Small intestine (tissue), 7 donors: ENCODE measurements at regions not wholly inside any gene's neighbourhood (a gene's known extent, or its start where the extent isn't known, plus 50 kb on each side); places are given as distances from the start of the nearest gene placed in this dataset.

ENCODE experiments used
- DNase-seq, 2 donors: peaks; one replicate each; pipeline versions ENCODE4 v3.0.0 to v3.0.0-alpha.2; 2013
- FAIRE-seq: peaks from 2 replicates; lab custom pipeline; 2012; peaks lifted over from hg19 to GRCh38; lab: Jason Lieb, UNC
- H3K27ac ChIP-seq, 3 donors: one replicate each; pipeline ENCODE4 v1.5.1; 2013; ENCODE audit warnings: low read length in 2 of 3, mild to moderate bottlenecking in 2 of 3, control low read depth in 1 of 3, inconsistent platforms in 1 of 3, low read depth in 1 of 3, moderate library complexity in 1 of 3
- H3K27me3 ChIP-seq, 3 donors: one replicate each; pipeline ENCODE4 v1.6.1; 2013; ENCODE audit warnings: low read length in 3 of 3, inconsistent platforms in 1 of 3; ENCODE audit not compliant: control insufficient read depth in 3 of 3, insufficient read depth in 3 of 3
- H3K36me3 ChIP-seq, 3 donors: one replicate each; pipeline ENCODE4 v1.6.1; 2013; ENCODE audit warnings: low read length in 3 of 3, inconsistent platforms in 1 of 3, low read depth in 1 of 3, mild to moderate bottlenecking in 1 of 3, moderate library complexity in 1 of 3; ENCODE audit not compliant: control insufficient read depth in 3 of 3, insufficient read depth in 2 of 3
- H3K4me1 ChIP-seq, 3 donors: one replicate each; pipeline ENCODE4 v1.6.1; 2013; ENCODE audit warnings: low read length in 2 of 3, inconsistent platforms in 1 of 3, low read depth in 1 of 3, mild to moderate bottlenecking in 1 of 3, moderate library complexity in 1 of 3; ENCODE audit not compliant: control insufficient read depth in 3 of 3, insufficient read depth in 2 of 3
- H3K4me3 ChIP-seq, 3 donors: one replicate each; pipeline ENCODE4 v1.5.1; 2013; ENCODE audit warnings: low read length in 3 of 3, control low read depth in 1 of 3, inconsistent platforms in 1 of 3, low read depth in 1 of 3, mild to moderate bottlenecking in 1 of 3, moderate library complexity in 1 of 3
- H3K9me3 ChIP-seq, 2 donors: one replicate each; pipeline ENCODE4 v1.6.1; 2013; ENCODE audit warnings: low read depth in 1 of 2, low read length in 1 of 2; ENCODE audit not compliant: control insufficient read depth in 2 of 2, insufficient read depth in 1 of 2
- WGBS, 3 donors: extraction: QIAGEN DNeasy Blood & Tissue Kit; methylation state at CpG; one replicate each; pipeline ENCODE4 v1.1.7; 2013; 5-methylcytosine and 5-hydroxymethylcytosine counted together
- donor health status: healthy with polysubstance abuse.
- donor health status: control.
- donor health status: control.
- donor health status: Bipolar disorder and iron deficiency.
- donor health status: healthy.

DNA sequence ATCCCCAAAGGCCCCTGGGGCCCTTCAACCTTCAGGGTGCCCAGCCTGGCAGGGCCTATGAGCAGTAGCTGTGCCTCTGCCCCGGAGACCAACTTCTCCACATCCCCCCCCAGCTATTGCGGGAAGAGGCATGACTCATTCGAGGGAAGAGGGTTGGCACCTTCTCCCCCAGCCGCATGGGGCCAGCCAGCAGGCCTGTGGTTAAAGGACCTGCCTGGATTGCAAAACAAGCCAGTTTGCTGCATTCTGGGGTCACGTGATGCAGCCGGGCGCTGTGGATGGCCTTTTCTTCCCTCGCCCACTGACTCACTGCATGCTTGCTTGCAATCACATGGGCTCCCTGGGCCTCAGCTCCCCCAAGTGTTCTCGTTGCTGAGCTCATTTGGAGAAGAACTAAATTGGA lies 182.5 kb downstream of the MAFB start:
- Histone ChIP-seq H3K9me3 (no peaks in the 10 kb centered on the region), H3K4me1 (no peaks in the 10 kb centered on the region), H3K27me3 (no peaks in the 10 kb centered on the region), H3K36me3 (no peaks in the 10 kb centered on the region), H3K27ac (no peak overlapping the region), H3K4me3 (no peak overlapping the region)
- WGBS, 3 donors, result 47 to 59% (median 59%) methylated on average over 9 of the region's 9 CpGs
- FAIRE-seq (no peak), DNase-seq (peak; percentile 6 to 46)

DNA sequence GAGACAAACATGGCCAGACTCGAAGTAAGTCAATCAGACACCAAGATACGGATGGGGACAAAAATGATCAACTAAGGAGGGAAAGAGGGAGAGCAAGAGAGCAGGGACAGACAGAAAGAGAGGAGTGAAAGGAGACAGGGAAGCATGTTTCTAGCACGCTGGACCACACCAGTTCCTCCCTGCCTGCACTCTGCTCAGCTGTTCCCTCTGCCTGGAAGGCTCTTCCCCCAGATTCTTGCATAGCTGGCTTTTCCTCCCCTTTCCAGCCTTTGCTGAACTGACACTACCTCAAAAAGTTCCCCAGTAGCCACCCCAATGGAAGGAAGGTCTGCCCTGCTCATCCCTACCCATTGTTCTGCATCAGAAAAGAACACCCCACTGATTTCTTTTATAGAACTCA lies 185.9 kb downstream of the MAFB start:
- Histone ChIP-seq H3K27me3 (no peaks in the 10 kb centered on the region), H3K36me3 (no peaks in the 10 kb centered on the region), H3K9me3 (no peaks in the 10 kb centered on the region), H3K27ac (no peak overlapping the region), H3K4me1 (no peaks in the 10 kb centered on the region), H3K4me3 (no peak overlapping the region)
- no peak for DNase-seq
- FAIRE-seq, result no peak
- 52 to 75% (median 57%) methylated on average over 3 of the region's 3 CpGs for WGBS, 3 donors

GRCh38 chr20:40502576-40502975 lies 186.5 kb downstream of the MAFB start:
- Histone ChIP-seq H3K4me3 (no peak overlapping the region), H3K27me3 (no peaks in the 10 kb centered on the region), H3K9me3 (no peaks in the 10 kb centered on the region), H3K27ac (no peak overlapping the region), H3K4me1 (no peaks in the 10 kb centered on the region), H3K36me3 (no peaks in the 10 kb centered on the region)
- FAIRE-seq (no peak), DNase-seq (no peak)
- WGBS, 3 donors, result 61 to 70% (median 70%) methylated on average over 8 of the region's 8 CpGs

DNA sequence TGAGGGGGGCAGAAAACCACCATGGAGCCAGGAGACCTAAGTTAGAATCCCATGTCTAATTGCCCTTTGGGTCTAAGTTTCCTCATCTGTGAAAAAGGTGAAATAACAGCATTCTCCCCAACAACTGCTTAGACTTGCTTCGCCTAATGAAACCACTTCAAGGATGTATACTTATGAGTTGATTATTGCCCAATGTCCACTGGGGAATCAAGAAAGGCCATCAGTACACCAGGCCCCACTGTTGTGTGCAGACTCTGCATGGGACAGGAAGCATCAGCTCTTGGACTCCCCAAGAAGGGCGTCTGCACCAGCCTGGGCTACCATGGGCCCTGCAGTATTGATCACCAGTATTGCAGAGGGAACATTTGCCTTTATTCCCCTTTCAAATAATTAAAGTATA lies 189.6 kb downstream of the MAFB start:
- no peak overlapping the region for H3K27ac ChIP-seq
- H3K9me3 ChIP-seq, result no peaks in the 10 kb centered on the region

DNA sequence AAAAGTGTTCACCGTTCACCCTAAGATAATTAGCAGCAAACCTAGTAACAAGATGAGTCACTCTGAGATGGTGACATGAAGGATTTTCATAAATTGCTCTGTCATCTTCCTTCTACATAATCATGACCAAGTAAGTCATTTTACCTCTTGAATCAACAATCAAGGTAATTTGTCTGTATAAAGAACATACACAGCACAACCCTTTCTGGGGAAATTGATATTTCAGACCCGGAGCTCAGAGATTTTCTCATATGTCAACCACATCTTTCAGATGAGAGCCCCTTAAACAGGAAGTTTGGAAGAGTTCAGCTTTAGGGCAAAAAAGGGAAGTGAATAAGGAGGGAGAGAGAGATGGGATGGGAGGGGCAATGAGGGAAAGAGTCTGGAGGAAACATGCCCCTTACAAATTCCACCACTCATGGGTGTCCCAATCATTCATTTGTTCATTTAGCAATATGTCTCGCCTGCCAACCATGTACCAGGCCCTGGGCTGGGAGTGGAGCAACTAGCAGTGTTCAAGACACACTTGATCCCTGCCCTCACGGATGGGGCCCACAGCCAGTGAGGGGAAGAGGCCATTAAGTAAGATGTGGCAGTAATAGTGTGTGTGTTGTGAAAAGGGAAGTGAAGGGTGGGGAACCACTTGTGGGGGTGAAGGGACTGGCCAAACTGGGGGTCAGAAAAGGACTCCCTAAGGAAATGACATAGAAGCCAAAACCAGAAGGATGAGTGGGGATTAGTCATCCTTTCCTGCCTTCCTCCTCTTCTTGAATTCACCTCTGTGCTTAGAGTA lies 190.9 kb downstream of the MAFB start:
- FAIRE-seq, result no peak
- Histone ChIP-seq H3K27ac (no peak overlapping the region), H3K4me3 (no peak overlapping the region), H3K36me3 (no peaks in the 10 kb centered on the region), H3K4me1 (no peaks in the 10 kb centered on the region), H3K9me3 (no peaks in the 10 kb centered on the region), H3K27me3 (no peaks in the 10 kb centered on the region)
- no peak for DNase-seq
- 47 to 72% (median 56%) methylated on average over 4 of the region's 4 CpGs for WGBS, 3 donors

More for the DNA sequence above, 189.6 kb downstream of the MAFB start:
- no peaks in the 10 kb centered on the region for H3K27me3 ChIP-seq
- WGBS, 3 donors, result 87 to 93% (median 88%) methylated on average over 2 of the region's 2 CpGs
- no peaks in the 10 kb centered on the region for H3K4me1 ChIP-seq
- H3K4me3 ChIP-seq, result no peak overlapping the region
- DNase-seq (no peak), FAIRE-seq (no peak)
- H3K36me3 ChIP-seq, result no peaks in the 10 kb centered on the region

DNA sequence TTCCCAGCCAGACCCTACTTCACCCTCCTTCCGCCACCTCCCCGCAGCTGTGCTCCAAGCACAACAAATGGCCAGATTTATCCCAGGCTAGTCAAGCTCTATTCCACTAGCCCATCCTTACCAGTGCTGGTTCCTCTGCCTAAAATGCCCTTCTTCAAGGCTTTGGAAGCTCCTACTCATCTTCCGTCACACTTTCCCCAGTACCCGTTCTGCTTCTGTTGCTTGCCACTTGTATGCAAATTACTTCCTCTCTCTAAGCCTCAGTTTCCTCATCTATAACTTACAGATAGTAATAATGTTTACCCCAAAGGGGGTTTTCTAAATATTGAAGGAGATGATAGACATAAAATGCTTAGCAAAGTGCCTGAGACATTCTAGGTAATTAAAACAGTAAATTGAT lies 193.1 kb downstream of the MAFB start:
- H3K9me3 ChIP-seq, result no peaks in the 10 kb centered on the region
- no peak for DNase-seq
- no peak overlapping the region for H3K27ac ChIP-seq
- no peak overlapping the region for H3K4me3 ChIP-seq
- no peak for FAIRE-seq
- no peaks in the 10 kb centered on the region for H3K36me3 ChIP-seq
- 76 to 81% (median 76%) methylated on average over 4 of the region's 4 CpGs for WGBS, 3 donors
- H3K4me1 ChIP-seq, result no peaks in the 10 kb centered on the region
- no peaks in the 10 kb centered on the region for H3K27me3 ChIP-seq

DNA sequence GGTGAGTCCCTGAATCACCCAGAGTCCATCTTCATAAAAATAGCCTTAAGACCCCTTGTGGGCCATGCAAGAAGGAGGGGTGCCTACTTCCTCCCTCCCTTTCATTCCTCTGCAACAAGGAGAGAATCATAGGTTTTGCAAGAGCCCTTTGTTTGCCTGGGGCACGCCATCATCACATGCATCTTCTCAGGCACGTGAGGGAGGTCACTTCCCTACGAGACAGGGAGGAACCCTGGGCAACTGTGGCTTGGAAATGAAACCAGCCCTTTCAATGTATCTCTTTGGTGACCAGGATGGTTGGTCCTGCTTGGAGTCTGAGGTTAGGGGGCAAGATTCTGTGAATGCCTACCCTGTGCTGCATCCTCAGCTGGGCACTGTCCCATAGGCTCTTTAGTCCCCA lies 194.8 kb downstream of the MAFB start:
- no peak overlapping the region for H3K4me3 ChIP-seq
- H3K9me3 ChIP-seq, result no peaks in the 10 kb centered on the region
- H3K36me3 ChIP-seq, result no peaks in the 10 kb centered on the region
- H3K27ac ChIP-seq, result no peak overlapping the region
- no peak for FAIRE-seq
- no peak for DNase-seq
- no peaks in the 10 kb centered on the region for H3K27me3 ChIP-seq
- no peaks in the 10 kb centered on the region for H3K4me1 ChIP-seq
- 83 to 85% (median 83%) methylated on average over 3 of the region's 3 CpGs for WGBS, 3 donors

- no peaks in the 10 kb centered on the region for H3K9me3 ChIP-seq
- H3K27me3 ChIP-seq, result peaks cover 0 to 2% (median 0%) of the 10 kb centered on the region in 3 donors
- H3K4me1 ChIP-seq, result no peaks in the 10 kb centered on the region
- H3K27ac ChIP-seq, result no peak overlapping the region
- H3K4me3 ChIP-seq, result no peak overlapping the region
- H3K36me3 ChIP-seq, result no peaks in the 10 kb centered on the region
- DNase-seq, result no peak
- no peak for FAIRE-seq
- 79 to 89% (median 88%) methylated on average over 3 of the region's 3 CpGs for WGBS, 3 donors
Measured at GRCh38 chr20:40493549-40493948, 195.5 kb downstream of the MAFB start.

- H3K27ac ChIP-seq, result no peak overlapping the region
- no peaks in the 10 kb centered on the region for H3K9me3 ChIP-seq
- DNase-seq (no peak), FAIRE-seq (no peak)
- no peaks in the 10 kb centered on the region for H3K4me1 ChIP-seq
- 49 to 55% (median 52%) methylated on average over 4 of the region's 4 CpGs for WGBS, 3 donors
- H3K27me3 ChIP-seq, result peaks cover 0 to 2% (median 0%) of the 10 kb centered on the region in 3 donors
- no peaks in the 10 kb centered on the region for H3K36me3 ChIP-seq
- H3K4me3 ChIP-seq, result no peak overlapping the region
Measured at GRCh38 chr20:40493071-40493470, 196.0 kb downstream of the MAFB start.
